ENCODE measurements at regions not wholly inside any gene's neighbourhood (a gene's known extent, or its start where the extent isn't known, plus 50 kb on each side); places are given as distances from the start of the nearest gene placed in this dataset.

DNA sequence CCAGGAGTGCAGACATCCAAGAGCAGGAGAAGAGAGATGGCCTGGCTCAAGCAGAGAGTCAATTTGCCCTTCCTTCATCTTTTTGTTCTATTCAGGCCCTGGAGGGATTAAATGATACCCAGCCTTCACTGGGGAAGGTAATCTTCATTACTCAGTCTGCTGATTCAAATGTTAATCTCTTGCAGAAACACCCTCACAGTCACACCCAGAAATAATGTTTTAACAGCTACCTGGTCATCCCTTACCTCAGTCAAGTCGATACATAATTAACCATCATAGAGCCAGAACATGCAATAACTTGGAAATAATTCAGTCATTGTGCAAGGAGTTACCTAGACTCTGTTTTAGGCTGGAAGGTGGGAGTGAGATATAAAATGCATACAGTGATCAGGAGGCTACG lies 163.7 kb upstream of the TNP1 start:
- TF ChIP-seq, protein P1, sequence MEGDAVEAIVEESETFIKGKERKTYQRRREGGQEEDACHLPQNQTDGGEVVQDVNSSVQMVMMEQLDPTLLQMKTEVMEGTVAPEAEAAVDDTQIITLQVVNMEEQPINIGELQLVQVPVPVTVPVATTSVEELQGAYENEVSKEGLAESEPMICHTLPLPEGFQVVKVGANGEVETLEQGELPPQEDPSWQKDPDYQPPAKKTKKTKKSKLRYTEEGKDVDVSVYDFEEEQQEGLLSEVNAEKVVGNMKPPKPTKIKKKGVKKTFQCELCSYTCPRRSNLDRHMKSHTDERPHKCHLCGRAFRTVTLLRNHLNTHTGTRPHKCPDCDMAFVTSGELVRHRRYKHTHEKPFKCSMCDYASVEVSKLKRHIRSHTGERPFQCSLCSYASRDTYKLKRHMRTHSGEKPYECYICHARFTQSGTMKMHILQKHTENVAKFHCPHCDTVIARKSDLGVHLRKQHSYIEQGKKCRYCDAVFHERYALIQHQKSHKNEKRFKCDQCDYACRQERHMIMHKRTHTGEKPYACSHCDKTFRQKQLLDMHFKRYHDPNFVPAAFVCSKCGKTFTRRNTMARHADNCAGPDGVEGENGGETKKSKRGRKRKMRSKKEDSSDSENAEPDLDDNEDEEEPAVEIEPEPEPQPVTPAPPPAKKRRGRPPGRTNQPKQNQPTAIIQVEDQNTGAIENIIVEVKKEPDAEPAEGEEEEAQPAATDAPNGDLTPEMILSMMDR (conservative IDR thresholded peaks at IDR 0.05; ENCODE audit: low read length), result no peak
- no peak for TF ChIP-seq EZH2phosphoT487 (IDR thresholded peaks at IDR 0.05; ENCODE audit: borderline replicate concordance, low read depth, low read length)
